H1 (cell line): ENCODE measurements at regions not wholly inside any gene's neighbourhood (a gene's known extent, or its start where the extent isn't known, plus 50 kb on each side); places are given as distances from the start of the nearest gene placed in this dataset.

Source experiments
- CEBPB ChIP-seq: IDR thresholded peaks from 2 replicates; pipeline ENCODE4 v1.6.1; 2012; ENCODE audit warnings: low read depth, low read length
- CHD1 ChIP-seq: IDR thresholded peaks from 2 replicates; pipeline ENCODE4 v1.6.1; 2012; ENCODE audit warnings: low read depth, low read length, improper control_type of control experiment
- CHD7 ChIP-seq: fragments of 300-600 bp; sonication (generic); IDR thresholded peaks from 2 replicates; pipeline ENCODE4 v1.7.1; 2012; ENCODE audit warnings: low read length, moderate library complexity, mild to moderate bottlenecking, inconsistent platforms; ENCODE audit not compliant: insufficient replicate concordance
- EGR1 ChIP-seq: IDR thresholded peaks from 2 replicates; pipeline ENCODE4 v1.6.1; 2011; ENCODE audit warnings: low read depth, low read length, borderline replicate concordance
- GABPA ChIP-seq: IDR thresholded peaks from 2 replicates; pipeline ENCODE4 v1.6.1; 2011; ENCODE audit warnings: mild to moderate bottlenecking, low read length, moderate library complexity, borderline replicate concordance; ENCODE audit not compliant: insufficient read depth
- JUN ChIP-seq: IDR thresholded peaks from 2 replicates; pipeline ENCODE4 v1.6.1; 2011; ENCODE audit warnings: low read depth, mild to moderate bottlenecking, improper control_type of control experiment, low read length
- MAX ChIP-seq: IDR thresholded peaks from 2 replicates; pipeline ENCODE4 v1.6.1; 2012; ENCODE audit warnings: inconsistent platforms
- RBBP5 ChIP-seq: IDR thresholded peaks from 2 replicates; pipeline ENCODE4 v1.7.1; 2012; ENCODE audit warnings: low read depth, mild to moderate bottlenecking, inconsistent platforms, low read length, moderate library complexity, borderline replicate concordance
- SIRT6 ChIP-seq: IDR thresholded peaks from one replicate; pipeline ENCODE4 v1.7.1; 2012; ENCODE audit warnings: low read length, inconsistent platforms
- SP4 ChIP-seq: IDR thresholded peaks from 2 replicates; pipeline ENCODE4 v1.6.1; 2012; ENCODE audit warnings: low read length, inconsistent platforms
- ZNF274 ChIP-seq: IDR thresholded peaks from 2 replicates; pipeline ENCODE4 v1.7.0; 2012; ENCODE audit warnings: low read length, borderline replicate concordance; ENCODE audit errors: extremely low read depth

- TF ChIP-seq CHD7 (no peak), ZNF274 (no peak), RBBP5 (no peak), GABPA (no peak), SIRT6 (no peak), SP4 (no peak), JUN (no peak), EGR1 (no peak), CHD1 (no peak), CEBPB (no peak), MAX (no peak)
Observed at GRCh38 chr12:46982629-46983392, 96.6 kb upstream of the PCED1B start (continued).
